Transverse colon (tissue), 4 donors: ENCODE measurements at regions not wholly inside any gene's neighbourhood (a gene's known extent, or its start where the extent isn't known, plus 50 kb on each side); places are given as distances from the start of the nearest gene placed in this dataset.
"Not testable (repeated sequence)": the region's sequence is repeated elsewhere in the genome, so short reads cannot be mapped to it uniquely, and the experiment has no call there.

Source experiments
- DNase-seq: peaks from one replicate; pipeline ENCODE4 v3.0.0-alpha.2; 2019
- H3K27ac ChIP-seq, 4 donors: fragments of 200-600 bp; sonication (generic); 2 replicates each; pipeline ENCODE4 v1.5.1; 2016 to 2018; ENCODE audit warnings: inconsistent platforms in 4 of 4
- H3K27me3 ChIP-seq: fragments of 200-600 bp; sonication (generic); 2 replicates; pipeline ENCODE4 v1.5.1; 2017; ENCODE audit warnings: inconsistent platforms
- H3K36me3 ChIP-seq, 4 donors: fragments of 200-600 bp; sonication (generic); 2 replicates each; pipeline ENCODE4 v1.5.1; 2017 to 2019; ENCODE audit warnings: inconsistent platforms in 4 of 4
- H3K4me1 ChIP-seq, 4 donors: fragments of 200-600 bp; sonication (generic); 2 replicates each; pipeline ENCODE4 v1.5.1; 2017 to 2020; ENCODE audit warnings: inconsistent platforms in 4 of 4
- H3K4me3 ChIP-seq, 4 donors: fragments of 200-600 bp; sonication (generic); 1 replicate in 1 of 4; 2 replicates in 3 of 4; pipeline versions ENCODE4 v1.5.1 to v1.6.1; 2017 to 2019; ENCODE audit warnings: inconsistent platforms in 4 of 4
- H3K9me3 ChIP-seq, 2 donors: fragments of 200-600 bp; sonication (generic); 2 replicates each; pipeline ENCODE4 v1.5.1; 2017 to 2019; ENCODE audit warnings: inconsistent platforms in 2 of 2
- EP300 ChIP-seq: sonication (generic); formaldehyde crosslinking; IDR thresholded peaks from one replicate; pipeline ENCODE4 v1.6.1; 2017; ENCODE audit warnings: antibody characterized with exemption, low read depth
- POLR2A ChIP-seq: fragments of 450-650 bp; IDR thresholded peaks from one replicate; pipeline ENCODE4 v1.6.1; 2016; ENCODE audit warnings: antibody characterized with exemption, mild to moderate bottlenecking, moderate library complexity
- POLR2AphosphoS5 ChIP-seq, 3 donors: sonication (generic); formaldehyde crosslinking; IDR thresholded peaks; one replicate each; pipeline ENCODE4 v1.6.1; 2016; ENCODE audit warnings: antibody characterized with exemption in 3 of 3
- WGBS, 2 donors: methylation state at CpG; one replicate each; pipeline ENCODE4 v1.1.5; 2018; ENCODE audit warnings: low coverage in 1 of 2; 5-methylcytosine and 5-hydroxymethylcytosine counted together
- in situ Hi-C, 4 donors: fragments of 200-750 bp; cut with MboI; loops; one replicate each; pipeline versions ENCODE4 v1.15.0 to v1.15.1; 2017; ENCODE audit warnings: low sequenced_read_pairs in 3 of 4, low pct_ligation_motif_present in 1 of 4, low pct_unique_long_range_greater_than_20kb in 1 of 4
- intact Hi-C: fragments of 100-400 bp; cut with DNase I; formaldehyde crosslinking; loops from one replicate; pipeline ENCODE4 v1.15.1; 2023; ENCODE audit warnings: low total_unique reads
- TF ChIP-seq, protein P1 (sequence below), 5 experiments: fragments of 200-600 bp in 3 of 5; fragments of 450-650 bp in 2 of 5; sonication (generic) in 3 of 5; IDR thresholded peaks; 1 replicate in 2 of 5; 2 replicates in 3 of 5; pipeline ENCODE4 v1.5.1; 2016 to 2017; ENCODE audit warnings: antibody characterized with exemption in 5 of 5, inconsistent platforms in 3 of 5, mild to moderate bottlenecking in 2 of 5, moderate library complexity in 1 of 5

DNA sequence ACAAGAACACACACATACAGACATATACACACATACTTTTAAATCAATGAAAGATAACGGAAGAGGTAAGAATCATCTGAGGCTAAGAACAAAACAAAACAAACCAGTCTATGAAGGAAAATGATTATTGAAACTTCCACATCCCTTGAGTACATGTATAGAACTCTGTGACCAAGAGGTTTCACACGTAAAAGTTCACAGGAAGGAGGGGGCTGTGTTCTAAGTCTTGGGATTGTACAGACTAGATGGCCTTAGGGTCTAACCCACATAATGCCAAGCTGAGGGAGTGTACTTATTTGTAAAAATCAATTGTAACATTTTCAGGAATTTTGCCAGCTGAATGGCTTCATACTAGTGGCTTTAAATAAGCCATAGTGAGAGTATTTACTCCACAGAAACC lies 144.4 kb upstream of the IFNE start:
- Histone ChIP-seq H3K4me1 (no peaks in the 10 kb centered on the region), H3K36me3 (no peaks in the 10 kb centered on the region), H3K9me3 (no peaks in the 10 kb centered on the region), H3K27ac (no peak overlapping the region), H3K27me3 (no peaks in the 10 kb centered on the region), H3K4me3 (no peak overlapping the region)
- in situ Hi-C loops (no loop called here), intact Hi-C loops (no loop called here)
- WGBS, 2 donors: 67 to 82% methylated on average over 2 of the region's 2 CpGs
- no peak for DNase-seq
- TF ChIP-seq, protein P1, sequence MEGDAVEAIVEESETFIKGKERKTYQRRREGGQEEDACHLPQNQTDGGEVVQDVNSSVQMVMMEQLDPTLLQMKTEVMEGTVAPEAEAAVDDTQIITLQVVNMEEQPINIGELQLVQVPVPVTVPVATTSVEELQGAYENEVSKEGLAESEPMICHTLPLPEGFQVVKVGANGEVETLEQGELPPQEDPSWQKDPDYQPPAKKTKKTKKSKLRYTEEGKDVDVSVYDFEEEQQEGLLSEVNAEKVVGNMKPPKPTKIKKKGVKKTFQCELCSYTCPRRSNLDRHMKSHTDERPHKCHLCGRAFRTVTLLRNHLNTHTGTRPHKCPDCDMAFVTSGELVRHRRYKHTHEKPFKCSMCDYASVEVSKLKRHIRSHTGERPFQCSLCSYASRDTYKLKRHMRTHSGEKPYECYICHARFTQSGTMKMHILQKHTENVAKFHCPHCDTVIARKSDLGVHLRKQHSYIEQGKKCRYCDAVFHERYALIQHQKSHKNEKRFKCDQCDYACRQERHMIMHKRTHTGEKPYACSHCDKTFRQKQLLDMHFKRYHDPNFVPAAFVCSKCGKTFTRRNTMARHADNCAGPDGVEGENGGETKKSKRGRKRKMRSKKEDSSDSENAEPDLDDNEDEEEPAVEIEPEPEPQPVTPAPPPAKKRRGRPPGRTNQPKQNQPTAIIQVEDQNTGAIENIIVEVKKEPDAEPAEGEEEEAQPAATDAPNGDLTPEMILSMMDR (IDR thresholded peaks at IDR 0.05): no peak
- TF ChIP-seq EP300: no peak
- TF ChIP-seq POLR2AphosphoS5 (IDR thresholded peaks at IDR 0.05): no peak

DNA sequence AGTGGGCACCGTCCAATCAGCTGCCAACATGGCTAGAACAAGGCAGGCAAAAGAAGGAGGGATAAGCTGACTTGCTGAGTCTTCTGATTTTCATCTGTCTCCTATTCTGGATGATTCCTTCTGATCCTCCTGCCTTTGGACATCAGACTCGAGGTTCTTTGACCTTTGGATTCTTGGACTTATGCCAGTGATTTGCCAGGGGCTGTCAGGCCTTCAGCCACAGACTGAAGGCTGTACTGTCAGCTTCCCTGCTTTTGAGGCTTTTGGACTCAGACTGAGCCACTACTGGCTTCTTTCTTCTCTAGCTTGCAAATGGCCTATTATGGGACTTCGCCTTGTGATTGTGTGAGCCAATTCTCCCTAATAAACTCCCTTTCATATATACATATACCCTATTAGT lies 146.8 kb upstream of the IFNE start:
- WGBS, 2 donors: 61 to 69% methylated on average over 2 to 3 of the region's 3 CpGs
- intact Hi-C loops, DNase-seq: not testable (repeated sequence)

DNA sequence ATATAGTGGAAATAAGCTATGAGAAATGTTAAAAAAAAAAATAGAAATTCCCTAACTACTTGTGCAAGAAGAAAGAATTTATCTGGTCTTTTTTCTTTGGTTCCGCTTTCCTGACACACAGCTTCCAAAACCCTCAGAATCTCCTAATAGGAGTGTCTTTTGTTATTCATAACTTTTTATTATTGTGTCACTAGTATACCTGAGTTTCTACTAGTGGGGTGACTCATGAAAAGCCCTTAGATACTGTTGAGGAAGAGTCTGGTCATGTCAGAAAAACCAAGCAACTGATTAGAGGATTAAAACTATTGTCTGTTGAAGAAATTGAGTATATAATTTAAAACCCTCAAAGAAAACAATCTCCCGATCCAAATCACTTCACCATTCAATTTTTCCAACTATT lies 152.8 kb upstream of the IFNE start:
- TF ChIP-seq POLR2A: no peak
- TF ChIP-seq, protein P1 (IDR thresholded peaks at IDR 0.05): no peak
- no peak for TF ChIP-seq EP300
- no peak for TF ChIP-seq POLR2AphosphoS5 (IDR thresholded peaks at IDR 0.05)
- no peaks in the 10 kb centered on the region for H3K36me3 ChIP-seq
- DNase-seq: no peak
- H3K4me1 ChIP-seq: no peaks in the 10 kb centered on the region
- H3K27me3 ChIP-seq: no peaks in the 10 kb centered on the region
- WGBS, 2 donors: 81 to 93% methylated on average over 2 of the region's 2 CpGs
- H3K4me3 ChIP-seq: no peak overlapping the region
- no peaks in the 10 kb centered on the region for H3K9me3 ChIP-seq
- in situ Hi-C loops (no loop called here), intact Hi-C loops (no loop called here)
- H3K27ac ChIP-seq: no peak overlapping the region

More for the DNA sequence above, 146.8 kb upstream of the IFNE start:
- H3K9me3 ChIP-seq, H3K27ac ChIP-seq, H3K4me1 ChIP-seq, in situ Hi-C loops, H3K4me3 ChIP-seq, H3K27me3 ChIP-seq, H3K36me3 ChIP-seq: not testable (repeated sequence)

DNA sequence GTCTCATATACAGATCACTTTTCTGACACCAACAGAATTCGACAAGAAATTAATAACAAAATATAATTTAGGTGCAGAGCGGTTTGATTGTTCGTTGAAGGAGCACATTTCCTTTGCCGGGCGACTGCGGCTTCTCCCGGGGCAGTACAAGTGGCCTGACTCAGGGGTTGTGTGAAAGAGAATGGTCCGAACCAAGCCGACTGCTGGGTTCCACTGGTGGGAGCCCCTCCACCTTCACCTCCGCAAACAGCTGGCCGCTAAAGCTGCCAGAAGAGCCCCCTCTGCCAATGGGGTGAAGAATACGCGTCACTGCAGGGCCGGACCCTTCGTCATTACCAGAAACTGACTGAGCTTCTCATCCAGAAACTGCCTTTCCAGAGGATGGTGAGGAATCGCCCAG lies 156.0 kb upstream of the IFNE start:
- Histone ChIP-seq H3K4me1 (no peaks in the 10 kb centered on the region), H3K4me3 (no peak overlapping the region), H3K36me3 (no peaks in the 10 kb centered on the region), H3K9me3 (peaks cover 0 to 5% of the 10 kb centered on the region in 2 donors), H3K27ac (no peak overlapping the region), H3K27me3 (no peaks in the 10 kb centered on the region)
- intact Hi-C loops: no loop called here
- in situ Hi-C loops: no loop called here
- TF ChIP-seq, protein P1 (IDR thresholded peaks at IDR 0.05): no peak
- TF ChIP-seq EP300 (no peak), POLR2A (no peak), POLR2AphosphoS5 (IDR thresholded peaks at IDR 0.05) (no peak)
- no peak for DNase-seq
- 49 to 88% methylated on average over 2 to 16 of the region's 16 CpGs for WGBS, 2 donors

DNA sequence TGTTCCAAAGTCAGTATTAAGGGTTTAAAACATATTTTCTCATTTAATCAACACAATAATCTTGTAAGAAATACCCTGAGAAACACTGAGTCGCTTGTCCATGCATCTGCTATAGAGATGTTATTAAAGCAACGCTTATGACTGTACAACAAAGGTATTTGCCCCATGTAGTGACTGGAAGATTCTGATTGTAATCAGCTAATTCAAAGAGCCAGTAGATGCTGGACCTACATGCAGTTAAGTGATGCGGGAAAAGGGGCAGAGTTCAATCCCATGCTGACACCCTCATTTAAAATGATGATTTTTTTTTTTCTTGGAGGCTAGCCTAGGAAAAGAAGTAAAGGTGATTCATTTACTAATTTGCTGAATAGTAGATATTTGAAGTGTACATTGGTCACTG lies 149.3 kb upstream of the MTAP start:
- no peaks in the 10 kb centered on the region for H3K36me3 ChIP-seq
- H3K4me1 ChIP-seq: no peaks in the 10 kb centered on the region
- no peaks in the 10 kb centered on the region for H3K27me3 ChIP-seq
- no peaks in the 10 kb centered on the region for H3K9me3 ChIP-seq
- no peak for DNase-seq
- in situ Hi-C loops: no loop called here
- TF ChIP-seq, protein P1 (IDR thresholded peaks at IDR 0.05): no peak
- TF ChIP-seq EP300: no peak
- no peak for TF ChIP-seq POLR2AphosphoS5 (IDR thresholded peaks at IDR 0.05)
- no peak for TF ChIP-seq POLR2A
- H3K27ac ChIP-seq: no peak overlapping the region
- H3K4me3 ChIP-seq: no peak overlapping the region
- WGBS, 2 donors: 40 to 58% methylated on average over 1 to 3 of the region's 3 CpGs
- intact Hi-C loops: no loop called here
